Peyer's patch (tissue), 4 donors: ENCODE measurements at regions not wholly inside any gene's neighbourhood (a gene's known extent, or its start where the extent isn't known, plus 50 kb on each side); places are given as distances from the start of the nearest gene placed in this dataset.

Source experiments
- CTCF ChIP-seq, 6 experiments: fragments of 450-650 bp in 4 of 6; fragments of 200-600 bp in 2 of 6; sonication (generic) in 1 of 6; IDR thresholded peaks; one replicate each; pipeline ENCODE4 v1.5.1; 2017 to 2019; ENCODE audit warnings: antibody characterized with exemption in 6 of 6, mild to moderate bottlenecking in 3 of 6, moderate library complexity in 1 of 6
- POLR2A ChIP-seq, 2 donors: fragments of 450-650 bp; IDR thresholded peaks; one replicate each; pipeline ENCODE4 v1.5.1; 2017; ENCODE audit warnings: antibody characterized with exemption in 2 of 2, mild to moderate bottlenecking in 2 of 2, moderate library complexity in 2 of 2

GRCh38 chrX:45873781-45874180 lies 671.4 kb downstream of the ZNF674 start:
- no peak for TF ChIP-seq POLR2A (IDR thresholded peaks at IDR 0.05)
- TF ChIP-seq CTCF (IDR thresholded peaks at IDR 0.05) = no peak
